Activated CD8-positive, alpha-beta T cell treated with anti-CD3 and anti-CD28 coated beads for 36 hours (primary cell): ENCODE measurements at regions not wholly inside any gene's neighbourhood (a gene's known extent, or its start where the extent isn't known, plus 50 kb on each side); places are given as distances from the start of the nearest gene placed in this dataset.
A peak's percentile ranks its signal among the peaks of the same experiment; 100 is the strongest.

Experiments used
- ATAC-seq: fragments of 200-7000 bp; cut with Tn5 transposase; one replicate; pipeline ENCODE4 v1.10.0; 2021; ENCODE audit warnings: mild to moderate bottlenecking, moderate library complexity
- CTCF ChIA-PET: fragments of 350-600 bp; sonication (Branson Sonifier 250); formaldehyde crosslinking; loops from one replicate; lab custom pipeline; 2021; ENCODE audit warnings: antibody characterized with exemption; lab: Charles Lee
- POLR2A ChIA-PET: fragments of 350-600 bp; sonication (Branson Sonifier 250); formaldehyde crosslinking; loops from one replicate; lab custom pipeline; 2021; ENCODE audit warnings: antibody characterized with exemption; lab: Charles Lee
- DNase-seq: peaks from one replicate; pipeline ENCODE4 v3.0.0-alpha.2; 2020
- H3K27ac Mint-ChIP-seq: one replicate; pipeline ENCODE4 v1.8.0; 2021; ENCODE audit warnings: mild to moderate bottlenecking, mixed read lengths
- H3K27me3 Mint-ChIP-seq: one replicate; pipeline ENCODE4 v1.8.0; 2021; ENCODE audit warnings: mixed read lengths
- H3K36me3 Mint-ChIP-seq: one replicate; pipeline ENCODE4 v1.8.0; 2021; ENCODE audit warnings: low read depth, mixed read lengths
- H3K4me1 Mint-ChIP-seq: one replicate; pipeline ENCODE4 v1.8.0; 2021; ENCODE audit warnings: low read depth, mixed read lengths
- H3K4me3 Mint-ChIP-seq: one replicate; pipeline ENCODE4 v1.8.0; 2021; ENCODE audit warnings: mild to moderate bottlenecking, moderate library complexity, mixed read lengths
- H3K9me3 Mint-ChIP-seq: one replicate; pipeline ENCODE4 v1.8.0; 2021; ENCODE audit warnings: mixed read lengths
- CTCF ChIP-seq: fragments of 200-600 bp; IDR thresholded peaks from one replicate; pipeline ENCODE4 v1.8.0; 2022; ENCODE audit warnings: antibody characterized with exemption, mild to moderate bottlenecking
- intact Hi-C: fragments of 100-400 bp; cut with micrococcal nuclease; formaldehyde crosslinking; loops from one replicate; pipeline ENCODE4 v1.10.0; 2022

DNA sequence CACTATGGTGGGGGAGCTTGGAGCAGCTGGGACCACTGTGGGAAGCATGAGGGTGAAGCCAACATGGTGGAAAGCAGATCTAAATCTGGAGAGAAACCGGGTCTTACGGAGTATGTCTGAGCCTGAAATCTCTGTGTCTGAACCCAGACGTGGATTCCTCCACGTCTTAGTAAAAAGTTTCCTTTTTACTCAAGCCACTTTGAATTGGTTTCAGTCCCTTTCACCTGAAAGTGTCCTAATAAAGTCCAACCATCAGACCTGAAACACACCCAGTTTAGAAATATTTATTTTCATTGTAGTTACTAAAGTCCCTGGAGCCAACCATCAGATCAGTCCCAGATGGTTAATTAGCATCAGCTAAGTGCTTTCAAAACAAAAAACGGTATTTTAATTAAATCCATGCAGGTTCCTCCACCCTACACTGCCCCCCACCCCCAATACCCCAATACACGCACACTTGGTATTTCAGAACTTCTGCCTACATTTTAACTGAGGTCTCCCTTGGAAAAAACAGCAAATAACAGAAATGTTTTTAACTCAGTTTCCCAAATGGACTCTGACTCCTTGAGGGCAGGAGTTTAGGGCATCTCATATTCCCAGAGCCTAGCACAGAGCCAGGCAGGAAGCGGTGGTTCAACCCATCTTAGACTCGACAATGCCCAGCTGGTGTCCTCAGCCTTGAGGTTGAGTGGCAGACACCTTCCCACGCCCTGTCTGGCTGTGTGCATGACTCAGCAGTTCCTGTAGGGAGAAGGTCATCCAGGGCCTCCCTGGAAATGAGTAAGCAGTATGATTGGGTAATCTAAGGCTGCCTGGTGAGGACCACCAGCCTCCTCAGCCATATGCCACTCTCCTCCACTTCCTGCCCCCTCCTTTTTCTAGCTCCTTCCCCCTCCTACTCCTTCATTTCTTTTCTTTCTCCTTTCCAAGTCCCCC is 175.8 kb downstream of the TTC8 start:
- Mint-ChIP-seq H3K4me3 (no peak overlapping the region), H3K27ac (no peak overlapping the region), H3K4me1 (peaks cover 5% of the 10 kb centered on the region), H3K9me3 (peaks cover 2% of the 10 kb centered on the region), H3K27me3 (peaks cover 18% of the 10 kb centered on the region), H3K36me3 (no peaks in the 10 kb centered on the region)
- DNase-seq (peak; percentile 71), ATAC-seq (peak; percentile 88)
- CTCF ChIA-PET: no interaction called here
- POLR2A ChIA-PET: no interaction called here
- intact Hi-C loops: loop anchor here (10.0 kb wide), 1 partner anchor 325 kb away; no protein-coding TSS in a partner anchor
- no peak for TF ChIP-seq CTCF

DNA sequence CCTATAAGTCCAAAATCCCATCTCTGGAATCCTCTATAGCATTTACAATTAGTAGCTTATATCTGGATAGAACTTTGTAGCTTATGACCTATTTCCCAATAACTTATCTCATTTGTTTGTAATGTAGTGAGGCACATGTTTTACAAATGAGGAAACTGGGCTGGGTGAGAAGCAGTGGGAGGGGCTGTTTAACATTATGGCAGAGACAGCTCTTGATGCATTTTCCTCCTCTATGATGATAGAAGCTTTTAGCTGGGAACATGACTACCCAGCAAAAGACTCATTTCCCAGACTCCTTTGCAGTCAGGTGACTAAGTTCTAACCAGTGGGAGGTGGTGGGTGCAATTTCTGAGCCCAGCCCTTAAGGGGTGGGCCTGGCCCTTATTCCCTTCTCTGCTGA is 179.7 kb downstream of the TTC8 start:
- no peak overlapping the region for H3K27ac Mint-ChIP-seq
- no peaks in the 10 kb centered on the region for H3K36me3 Mint-ChIP-seq
- ChIA-PET CTCF (no interaction called here), POLR2A (interaction anchor here (1.1 kb wide), 1 partner anchor 20 kb away, joined by 3 read pairs; no protein-coding TSS in a partner anchor)
- H3K4me1 Mint-ChIP-seq: peaks cover 5% of the 10 kb centered on the region
- H3K4me3 Mint-ChIP-seq: no peak overlapping the region
- intact Hi-C loops: loop anchor here (10.0 kb wide), 1 partner anchor 329 kb away; no protein-coding TSS in a partner anchor
- no peak for ATAC-seq
- H3K27me3 Mint-ChIP-seq: peaks cover 7% of the 10 kb centered on the region
- no peak for DNase-seq
- no peak for TF ChIP-seq CTCF
- H3K9me3 Mint-ChIP-seq: peaks cover 2% of the 10 kb centered on the region

DNA sequence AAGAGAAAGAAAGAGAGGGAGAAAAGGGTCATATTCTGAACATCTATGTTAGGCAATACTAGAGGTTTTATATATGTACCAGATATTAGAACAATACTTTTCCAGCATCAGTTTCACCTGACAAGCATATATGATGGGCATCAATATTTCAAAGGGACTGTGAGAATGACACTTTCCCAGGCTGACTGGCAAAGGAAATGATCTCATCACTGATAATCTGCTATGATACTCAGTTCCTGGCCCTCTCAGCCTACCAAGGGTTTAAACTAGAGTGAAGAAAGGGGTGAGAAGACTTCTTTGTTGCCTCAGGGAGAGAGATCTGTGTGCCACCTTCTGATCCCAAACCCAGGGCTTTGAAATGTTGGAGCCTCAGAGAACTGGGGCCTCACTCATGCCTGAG is 183.5 kb downstream of the TTC8 start:
- peaks cover 4% of the 10 kb centered on the region for H3K27me3 Mint-ChIP-seq
- no peak for TF ChIP-seq CTCF
- H3K36me3 Mint-ChIP-seq: no peaks in the 10 kb centered on the region
- no peaks in the 10 kb centered on the region for H3K4me1 Mint-ChIP-seq
- POLR2A ChIA-PET: no interaction called here
- no peak for DNase-seq
- intact Hi-C loops: loop anchor here (10.0 kb wide), 1 partner anchor 333 kb away; no protein-coding TSS in a partner anchor
- CTCF ChIA-PET: no interaction called here
- H3K9me3 Mint-ChIP-seq: peaks cover 2% of the 10 kb centered on the region
- ATAC-seq: peak; percentile 34
- H3K27ac Mint-ChIP-seq: no peak overlapping the region
- no peak overlapping the region for H3K4me3 Mint-ChIP-seq

- H3K27ac Mint-ChIP-seq: no peak overlapping the region
- ChIA-PET CTCF (interaction anchor here (0.7 to 2.3 kb wide), 2 partner anchors 40 to 344 kb away, joined by 3 to 9 read pairs; no protein-coding TSS in a partner anchor), POLR2A (no interaction called here)
- peaks cover 12% of the 10 kb centered on the region for H3K27me3 Mint-ChIP-seq
- no peak for DNase-seq
- H3K36me3 Mint-ChIP-seq: no peaks in the 10 kb centered on the region
- H3K4me1 Mint-ChIP-seq: no peaks in the 10 kb centered on the region
- H3K9me3 Mint-ChIP-seq: no peaks in the 10 kb centered on the region
- ATAC-seq: no peak
- no peak overlapping the region for H3K4me3 Mint-ChIP-seq
- intact Hi-C loops: no loop called here
- no peak for TF ChIP-seq CTCF
Observed at GRCh38 chr14:89011355-89012281, 187.2 kb downstream of the TTC8 start.
